GM13976 (cell line): ENCODE measurements at regions not wholly inside any gene's neighbourhood (a gene's known extent, or its start where the extent isn't known, plus 50 kb on each side); places are given as distances from the start of the nearest gene placed in this dataset.

ENCODE experiments used
- DNase-seq: peaks from one replicate; pipeline ENCODE4 v3.0.0; 2012; ENCODE audit warnings: low spot score
- in situ Hi-C: fragments of 300-500 bp; cut with MboI; formaldehyde crosslinking; loops from one replicate; pipeline ENCODE4 v1.12.0; 2022; ENCODE audit warnings: low sequenced_read_pairs, mixed read lengths, inconsistent platforms; ENCODE audit not compliant: unreplicated experiment
- TF ChIP-seq, protein P1 (sequence below): IDR thresholded peaks from 2 replicates; pipeline ENCODE4 v1.5.1; 2012; ENCODE audit warnings: borderline replicate concordance, mild to moderate bottlenecking; ENCODE audit not compliant: insufficient read depth; ENCODE audit errors: extremely low read depth, missing control alignments, control extremely low read depth

- DNase-seq, result no peak
- in situ Hi-C loops, result no loop called here
- TF ChIP-seq, protein P1, sequence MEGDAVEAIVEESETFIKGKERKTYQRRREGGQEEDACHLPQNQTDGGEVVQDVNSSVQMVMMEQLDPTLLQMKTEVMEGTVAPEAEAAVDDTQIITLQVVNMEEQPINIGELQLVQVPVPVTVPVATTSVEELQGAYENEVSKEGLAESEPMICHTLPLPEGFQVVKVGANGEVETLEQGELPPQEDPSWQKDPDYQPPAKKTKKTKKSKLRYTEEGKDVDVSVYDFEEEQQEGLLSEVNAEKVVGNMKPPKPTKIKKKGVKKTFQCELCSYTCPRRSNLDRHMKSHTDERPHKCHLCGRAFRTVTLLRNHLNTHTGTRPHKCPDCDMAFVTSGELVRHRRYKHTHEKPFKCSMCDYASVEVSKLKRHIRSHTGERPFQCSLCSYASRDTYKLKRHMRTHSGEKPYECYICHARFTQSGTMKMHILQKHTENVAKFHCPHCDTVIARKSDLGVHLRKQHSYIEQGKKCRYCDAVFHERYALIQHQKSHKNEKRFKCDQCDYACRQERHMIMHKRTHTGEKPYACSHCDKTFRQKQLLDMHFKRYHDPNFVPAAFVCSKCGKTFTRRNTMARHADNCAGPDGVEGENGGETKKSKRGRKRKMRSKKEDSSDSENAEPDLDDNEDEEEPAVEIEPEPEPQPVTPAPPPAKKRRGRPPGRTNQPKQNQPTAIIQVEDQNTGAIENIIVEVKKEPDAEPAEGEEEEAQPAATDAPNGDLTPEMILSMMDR, result no peak
These were observed 102.0 kb downstream of the CASP12 start for GRCh38 chr11:104796301-104796700.

DNA sequence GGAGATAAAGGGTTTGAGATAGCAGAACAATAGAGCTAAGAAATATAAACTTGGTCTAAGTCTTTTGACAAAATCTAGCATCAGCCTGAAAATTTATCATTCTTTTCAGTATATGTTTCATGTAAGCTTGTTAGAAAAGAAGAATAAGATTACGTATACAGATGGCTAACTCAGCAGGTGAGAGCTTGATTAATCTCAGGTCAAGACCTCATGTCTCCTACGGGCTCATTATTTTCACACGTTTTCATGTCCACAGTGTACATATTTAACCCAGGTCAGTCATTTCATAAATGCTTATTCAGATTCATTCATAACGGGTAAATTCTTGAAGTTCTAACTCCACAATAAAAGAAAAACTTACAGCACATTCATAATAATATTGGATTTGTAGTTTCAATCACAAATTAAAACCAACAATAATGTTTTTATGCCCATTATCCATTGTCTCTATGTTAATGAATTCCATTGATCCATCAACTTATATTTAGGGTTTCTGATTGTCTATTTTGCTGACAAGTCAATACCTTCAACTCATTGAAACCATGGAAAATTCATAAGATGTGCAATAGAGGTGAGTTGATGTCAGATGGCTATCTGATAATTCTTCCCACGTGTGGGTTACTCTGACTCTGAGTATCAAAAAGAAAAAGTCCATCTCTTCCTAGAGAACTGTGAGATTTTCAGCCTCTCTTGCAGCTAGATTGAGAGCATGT, 102.6 kb downstream of the CASP12 start:
- TF ChIP-seq, protein P1, result no peak
- in situ Hi-C loops, result no loop called here

GRCh38 chr11:104792861-104793260, 105.4 kb downstream of the CASP12 start:
- TF ChIP-seq, protein P1, result no peak
- DNase-seq, result no peak
- in situ Hi-C loops, result no loop called here

More for the DNA sequence above, 102.6 kb downstream of the CASP12 start:
- no peak for DNase-seq

- in situ Hi-C loops, result no loop called here
- no peak for DNase-seq
- TF ChIP-seq, protein P1, result no peak
These were observed 106.4 kb downstream of the CASP12 start for GRCh38 chr11:104791896-104792295.

DNA sequence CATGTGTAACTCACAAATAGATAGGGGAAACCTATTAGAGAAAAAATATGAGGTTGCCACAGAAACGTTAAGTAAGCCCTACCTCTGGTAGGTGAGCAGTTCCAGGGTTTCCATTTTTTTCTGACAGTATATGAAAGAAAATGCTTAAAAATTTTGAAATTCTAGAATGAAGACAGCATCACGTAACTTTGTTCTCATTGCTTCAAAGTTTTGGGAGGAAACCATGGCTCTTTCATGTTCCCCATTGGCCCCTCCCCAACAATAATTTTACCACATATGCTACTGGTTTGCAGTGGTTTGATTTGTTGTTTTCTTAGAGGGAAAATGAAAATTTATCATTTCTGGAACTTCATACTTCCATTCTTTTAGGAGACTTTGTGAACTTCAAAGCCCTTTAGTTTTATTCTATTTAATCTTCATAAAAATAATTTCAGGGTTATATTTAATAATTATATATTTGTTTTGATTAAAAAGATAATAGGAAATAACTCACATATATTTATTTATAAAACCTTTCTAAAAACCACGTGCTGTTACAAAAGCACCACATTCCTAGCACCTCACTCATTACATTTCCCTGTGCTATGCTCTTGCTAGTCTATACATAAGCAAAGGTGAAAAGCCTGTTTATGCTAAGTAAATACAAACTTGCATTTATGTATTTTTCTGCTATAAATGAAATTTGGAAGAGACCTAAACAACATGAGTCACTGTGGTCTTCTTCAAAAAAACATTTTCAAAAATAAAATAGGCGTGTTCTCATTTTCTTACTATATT, 113.4 kb downstream of the CASP12 start:
- TF ChIP-seq, protein P1, result no peak
- in situ Hi-C loops, result no loop called here
- DNase-seq, result no peak

DNA sequence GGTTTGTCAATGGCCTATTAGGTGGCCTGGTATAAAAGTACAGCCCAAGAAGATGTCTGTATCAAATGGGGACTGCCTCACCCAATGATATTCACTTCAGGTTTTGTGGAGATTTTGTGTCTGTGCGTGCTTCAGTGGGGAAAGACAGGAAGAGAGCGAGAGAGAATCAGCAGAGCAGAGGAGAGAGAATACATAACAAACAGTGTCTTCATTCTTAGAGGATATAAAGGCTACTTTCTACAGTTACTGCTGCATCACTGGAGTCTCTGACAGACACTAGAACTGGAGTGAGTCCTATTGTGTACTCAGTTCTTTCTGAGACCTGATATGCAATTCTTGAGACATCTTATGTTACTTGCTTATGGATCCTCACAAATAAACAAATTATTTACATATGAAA, 115.0 kb downstream of the CASP12 start:
- TF ChIP-seq, protein P1, result no peak
- in situ Hi-C loops, result no loop called here
- DNase-seq, result no peak
